CD1c-positive myeloid dendritic cell (primary cell): ENCODE measurements at regions not wholly inside any gene's neighbourhood (a gene's known extent, or its start where the extent isn't known, plus 50 kb on each side); places are given as distances from the start of the nearest gene placed in this dataset.

Experiments
- DNase-seq: peaks from one replicate; pipeline ENCODE4 v3.0.0-alpha.2; 2016; ENCODE audit errors: extremely low spot score

DNA sequence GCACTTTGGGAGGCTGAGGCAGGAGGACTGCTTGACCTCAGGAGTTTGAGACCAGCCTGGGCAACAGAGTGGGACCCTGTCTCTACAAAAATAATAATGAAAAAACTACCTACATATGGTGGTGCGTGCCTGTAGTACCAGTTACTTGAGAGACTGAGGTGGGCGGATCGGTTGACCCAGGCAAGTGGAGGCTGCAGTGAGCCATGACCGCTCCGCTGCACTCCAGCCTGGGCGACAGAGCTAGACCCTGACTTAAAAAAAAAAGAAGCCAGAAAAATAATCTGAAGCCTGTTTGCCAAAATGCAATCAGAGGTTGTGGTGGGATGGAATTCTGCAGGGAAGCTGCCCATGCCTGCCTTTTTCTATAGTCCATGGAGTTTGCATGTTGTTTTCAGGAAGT is 50.4 kb upstream of the GGTA1 start:
- no peak for DNase-seq

DNA sequence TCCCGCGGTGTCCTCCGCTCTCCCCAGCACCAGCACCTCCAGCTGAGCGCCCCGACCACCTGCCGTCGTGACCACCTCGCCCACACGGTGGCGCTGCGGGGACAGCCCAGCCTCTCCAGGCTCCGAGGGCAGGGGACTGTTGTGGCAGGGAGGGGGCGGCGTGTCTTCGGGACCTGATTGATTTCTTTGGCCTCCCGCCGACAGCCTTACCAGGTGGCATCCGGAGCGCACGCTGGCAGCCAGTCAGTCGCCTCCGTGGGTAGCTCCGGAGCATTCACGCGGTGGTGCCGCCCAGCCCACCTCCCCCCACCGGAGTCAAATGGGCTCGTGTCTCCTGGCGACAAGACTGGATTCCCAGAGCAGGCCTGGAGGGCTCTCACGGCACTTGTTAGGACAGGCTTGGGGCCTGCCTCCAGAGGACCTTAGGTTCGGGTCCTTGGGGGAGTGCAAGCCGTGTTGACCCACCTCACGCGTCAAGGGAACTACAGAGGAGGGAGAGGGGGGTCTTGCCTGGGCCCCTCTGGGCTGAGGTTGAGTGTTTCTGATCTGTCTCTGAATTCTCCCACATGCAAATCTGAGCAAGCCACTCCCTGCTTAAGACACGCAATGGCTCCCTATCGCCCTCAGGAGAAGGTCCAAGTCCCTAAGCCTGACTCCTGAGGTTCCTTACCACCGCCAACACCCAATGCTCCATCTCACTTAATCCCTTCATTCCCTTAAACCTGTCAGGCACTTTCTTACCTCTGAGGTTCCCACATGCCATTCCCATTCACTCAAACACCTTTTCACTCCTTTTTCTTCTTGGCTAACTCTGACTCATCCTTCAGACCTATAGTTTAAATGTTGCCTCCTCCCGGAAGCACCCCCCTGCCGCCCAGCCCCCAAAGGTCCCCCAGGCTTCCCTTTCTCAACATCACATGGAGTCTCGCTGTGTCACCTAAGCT is 51.2 kb upstream of the GGTA1 start:
- DNase-seq = peak; percentile 78

DNA sequence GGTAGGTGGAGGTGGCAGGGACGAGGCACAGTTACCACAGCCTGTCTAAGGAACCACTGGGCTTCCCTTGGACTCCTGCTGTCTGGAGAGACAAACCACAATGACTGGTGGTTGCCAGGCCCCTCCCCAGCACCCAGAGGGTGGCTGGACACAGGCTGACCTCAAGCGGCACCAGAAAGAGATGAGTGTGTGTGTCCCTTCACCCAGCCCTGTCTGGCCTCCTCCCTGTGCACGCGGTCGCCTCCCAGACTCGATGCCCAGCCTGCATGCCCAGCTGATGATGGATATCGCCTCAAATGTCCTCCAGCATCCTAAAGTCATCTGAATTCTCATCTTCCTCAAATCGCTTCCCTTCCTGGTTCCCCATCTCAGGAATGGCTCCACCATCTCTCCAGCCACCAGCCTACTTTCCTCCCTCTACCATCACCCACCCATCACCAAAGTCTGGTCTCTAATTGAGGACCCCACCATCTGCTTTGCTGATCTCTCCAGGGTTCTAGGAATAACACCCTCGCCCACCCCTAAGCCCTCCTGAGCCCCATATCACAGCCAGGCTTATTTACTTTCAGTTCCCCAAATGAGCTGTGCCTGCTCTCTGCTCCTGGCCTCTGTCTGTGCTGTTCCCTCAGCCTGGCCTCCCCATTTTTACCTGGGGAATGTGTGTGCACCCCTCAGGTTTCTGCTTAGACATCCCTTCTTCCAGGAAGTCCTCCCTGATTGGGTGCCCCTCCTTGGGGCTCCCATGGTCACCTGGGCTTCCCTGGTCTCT is 52.5 kb upstream of the GGTA1 start:
- peak; percentile 38 for DNase-seq

DNA sequence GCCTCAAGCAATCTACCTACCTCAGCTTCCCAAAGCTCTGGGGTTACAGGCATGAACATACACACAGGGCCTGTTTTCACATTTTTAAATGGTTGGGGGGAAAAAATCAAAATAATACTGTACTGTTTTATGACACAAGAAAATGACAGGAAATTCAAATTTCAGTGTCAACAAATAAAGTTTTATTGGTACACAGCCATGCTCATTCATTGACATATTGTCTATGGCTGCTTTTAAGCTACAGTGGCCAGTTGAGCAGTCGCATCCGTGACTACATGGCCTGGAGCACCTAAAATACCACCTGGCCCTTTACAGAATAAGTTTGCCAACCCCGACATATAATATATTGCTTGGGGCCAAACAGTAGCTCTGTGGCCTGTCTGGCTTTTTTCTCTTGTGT is 56.4 kb upstream of the GGTA1 start:
- no peak for DNase-seq

DNA sequence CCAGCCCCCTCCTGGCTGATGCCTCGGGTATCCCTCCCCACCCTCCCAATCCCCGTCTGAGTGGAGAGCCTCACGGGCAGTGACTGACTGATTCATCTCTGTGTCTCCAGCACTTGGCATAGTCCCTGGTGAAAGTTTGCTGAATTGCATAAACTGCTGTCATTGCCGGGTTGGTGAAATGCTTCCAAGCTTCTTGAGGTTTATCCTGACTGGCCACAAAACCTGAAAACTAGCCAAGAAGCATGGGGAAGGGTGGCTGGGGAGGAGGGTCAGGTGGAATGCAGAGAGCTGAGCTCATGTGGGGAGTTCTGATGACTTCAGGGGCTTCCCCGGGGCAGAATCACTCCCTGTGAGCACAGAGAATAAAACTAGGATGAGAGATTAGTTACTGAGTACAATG is 56.9 kb upstream of the GGTA1 start:
- DNase-seq = no peak

DNA sequence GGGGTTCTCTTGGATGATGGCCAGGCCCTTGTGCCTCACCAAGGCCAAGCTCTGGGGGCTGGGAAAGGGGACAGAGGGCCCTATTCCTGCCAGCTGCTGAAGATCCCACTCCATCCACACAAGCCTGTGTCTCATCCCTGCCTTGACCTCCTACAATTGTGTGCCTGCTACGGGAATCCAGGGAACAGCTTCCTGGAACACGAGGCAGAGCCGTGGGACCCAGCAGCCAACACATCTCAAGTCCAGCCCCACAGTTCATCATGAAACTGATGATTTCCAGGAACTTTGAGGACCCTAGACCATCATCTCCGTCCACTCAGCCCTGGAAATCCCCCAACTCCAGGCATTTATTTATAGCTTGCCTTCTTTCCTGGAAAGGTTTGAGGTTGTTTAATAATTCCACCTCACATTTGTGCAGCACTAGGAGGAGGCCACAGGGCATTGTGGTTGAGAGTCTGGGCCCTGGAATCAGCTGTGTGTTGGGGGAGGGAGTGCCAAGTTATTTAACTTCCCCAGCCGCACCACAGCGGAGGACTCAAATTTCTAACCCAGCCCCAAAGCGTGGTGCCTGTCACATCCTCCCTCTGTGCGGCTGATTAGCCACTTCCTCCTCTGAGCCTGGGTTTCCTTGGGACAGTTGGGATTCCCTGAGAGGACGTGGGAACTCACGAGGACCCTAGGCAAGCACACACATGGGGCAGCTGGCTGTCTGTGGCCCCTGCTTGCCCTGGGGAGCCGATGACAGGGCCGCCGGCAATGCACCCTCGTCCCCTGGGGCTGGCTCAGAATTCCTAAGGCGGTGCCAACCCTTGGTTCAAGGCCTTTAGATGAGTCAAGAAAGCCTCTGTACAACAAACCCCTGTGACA is 58.2 kb upstream of the GGTA1 start:
- peak; percentile 84 for DNase-seq

DNA sequence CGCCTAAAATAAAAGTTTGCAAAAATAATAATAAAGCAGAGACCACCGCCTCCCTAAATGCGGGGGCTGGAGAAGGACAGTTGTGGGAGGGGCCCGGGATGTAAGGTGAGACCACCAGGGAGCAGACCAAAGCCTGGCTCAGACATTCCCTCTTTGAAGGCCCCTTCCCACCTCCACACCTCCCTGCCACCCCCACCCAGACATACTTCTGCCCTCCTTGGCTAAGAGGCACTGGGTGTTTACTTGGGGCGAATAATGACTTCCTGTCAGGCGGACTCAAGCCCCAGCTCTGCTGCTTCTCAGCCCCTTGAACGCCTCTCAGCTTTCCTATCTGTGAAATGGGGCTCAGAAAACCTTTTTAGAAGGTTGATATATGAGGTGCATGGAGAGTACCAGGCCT is 58.8 kb upstream of the GGTA1 start:
- DNase-seq = no peak

DNA sequence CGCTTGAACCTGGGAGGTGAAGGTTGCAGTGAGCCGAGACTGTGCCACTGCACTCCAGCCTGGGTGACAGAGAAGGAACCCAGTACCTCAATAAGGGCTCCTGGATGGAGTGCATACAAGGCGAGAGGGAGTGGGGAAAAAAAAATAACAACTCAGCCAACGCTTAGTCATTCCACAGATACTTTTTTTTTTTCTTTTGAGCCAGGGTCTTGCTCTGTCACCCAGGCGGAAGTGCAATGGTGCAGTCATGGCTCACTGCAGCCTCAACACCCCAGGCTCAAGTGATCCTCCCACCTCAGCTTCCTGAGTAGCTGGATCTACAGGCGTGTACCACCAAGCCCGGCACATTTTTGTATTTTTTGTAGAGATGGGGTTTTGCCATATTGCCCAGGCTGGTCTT is 59.5 kb upstream of the GGTA1 start:
- peak; percentile 41 for DNase-seq

DNA sequence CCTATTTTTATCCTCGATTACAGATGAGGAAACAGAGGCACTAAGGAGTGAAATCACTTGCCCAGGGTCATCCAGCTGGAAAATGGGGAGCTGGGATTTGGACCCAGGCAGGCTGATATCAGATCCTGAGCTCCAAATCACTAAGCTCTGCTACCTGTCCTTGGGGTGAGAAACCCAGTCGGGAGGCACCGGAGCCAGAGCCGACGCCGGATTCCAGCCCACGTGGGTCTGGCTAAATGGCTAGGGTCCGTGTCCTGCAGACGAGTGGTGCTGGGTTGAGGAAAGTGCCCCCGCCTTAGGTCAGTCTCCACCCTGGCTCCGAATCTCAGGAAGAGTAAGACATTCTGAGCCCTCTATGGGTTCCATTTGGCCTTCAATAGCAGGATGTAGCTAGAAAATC is 61.3 kb upstream of the GGTA1 start:
- no peak for DNase-seq

DNA sequence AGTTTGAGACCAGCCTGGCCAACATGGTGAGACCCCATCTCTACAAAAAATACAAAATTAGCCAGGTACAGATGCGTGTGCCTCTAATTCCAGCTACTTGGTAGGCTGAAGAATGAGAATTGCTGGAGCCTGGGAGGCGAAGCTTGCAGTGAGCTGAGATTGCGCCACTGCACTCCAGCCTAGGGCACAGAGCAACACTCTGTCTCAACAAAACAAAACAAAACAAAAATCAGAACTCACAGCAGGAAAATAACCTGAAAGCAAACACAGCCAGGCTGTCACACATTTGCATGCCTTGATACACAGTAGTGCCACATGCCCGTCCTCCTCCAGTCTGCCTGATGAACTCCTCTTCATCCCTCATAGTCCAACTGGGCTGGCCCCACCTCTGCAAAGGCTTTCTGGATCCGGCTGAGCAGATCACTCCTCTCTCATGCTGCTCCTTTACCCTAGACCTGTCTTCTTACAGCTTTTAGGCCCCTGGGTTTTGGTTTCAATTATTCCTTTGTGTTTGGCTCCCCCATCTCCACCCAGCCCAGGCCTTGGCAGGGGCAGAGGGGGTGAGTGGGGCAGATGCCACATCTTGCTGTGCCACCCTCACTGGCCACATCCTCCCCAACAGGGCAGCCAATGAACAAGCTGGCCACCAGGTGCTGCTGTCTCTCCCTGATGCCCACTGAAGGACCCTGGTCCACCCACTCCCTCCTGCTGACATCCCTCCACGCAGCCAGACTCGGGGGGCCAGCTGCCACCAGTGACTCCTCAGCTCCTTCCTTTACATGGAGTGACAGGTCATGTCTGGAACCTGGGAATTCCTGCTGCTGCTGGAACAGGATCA is 62.0 kb upstream of the GGTA1 start:
- DNase-seq = no peak

DNA sequence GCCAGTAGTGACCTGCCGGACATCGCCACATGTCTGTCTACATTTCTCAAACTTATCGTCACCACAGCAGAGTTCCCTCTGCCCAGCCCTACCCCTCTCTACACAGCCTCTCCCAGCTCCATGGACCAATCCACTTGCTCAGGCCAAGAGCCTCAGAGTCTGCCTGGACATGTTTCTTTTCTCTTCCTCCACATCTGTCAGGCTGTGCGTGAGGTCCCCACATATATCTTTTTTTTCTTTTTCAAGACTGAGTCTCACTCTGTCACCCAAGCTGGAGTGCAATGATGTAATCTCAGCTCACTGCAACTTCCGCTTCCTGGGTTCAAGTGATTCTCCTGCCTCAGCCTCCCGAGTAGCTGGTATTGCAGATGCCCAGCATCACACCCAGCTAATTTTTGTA is 62.7 kb upstream of the GGTA1 start:
- DNase-seq = no peak

DNA sequence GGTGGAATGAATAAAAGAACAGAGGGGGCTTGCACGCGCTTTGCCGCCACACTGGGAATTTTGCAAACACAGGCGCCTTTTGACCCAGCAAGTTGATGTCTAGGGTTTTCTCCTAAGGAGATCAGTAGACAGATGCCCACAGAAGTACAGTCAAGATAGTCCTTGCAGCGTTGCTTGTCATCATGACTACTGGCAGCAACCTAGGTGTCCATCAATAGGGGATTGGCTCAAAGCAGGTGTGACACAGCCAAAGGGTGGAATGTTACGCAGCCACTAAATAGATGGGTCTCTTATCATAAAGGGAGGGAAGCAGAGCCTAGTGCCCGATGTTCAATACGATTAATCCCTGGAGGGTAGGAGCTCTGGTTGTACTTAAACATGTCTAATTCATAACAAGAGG is 63.8 kb upstream of the GGTA1 start:
- no peak for DNase-seq

DNA sequence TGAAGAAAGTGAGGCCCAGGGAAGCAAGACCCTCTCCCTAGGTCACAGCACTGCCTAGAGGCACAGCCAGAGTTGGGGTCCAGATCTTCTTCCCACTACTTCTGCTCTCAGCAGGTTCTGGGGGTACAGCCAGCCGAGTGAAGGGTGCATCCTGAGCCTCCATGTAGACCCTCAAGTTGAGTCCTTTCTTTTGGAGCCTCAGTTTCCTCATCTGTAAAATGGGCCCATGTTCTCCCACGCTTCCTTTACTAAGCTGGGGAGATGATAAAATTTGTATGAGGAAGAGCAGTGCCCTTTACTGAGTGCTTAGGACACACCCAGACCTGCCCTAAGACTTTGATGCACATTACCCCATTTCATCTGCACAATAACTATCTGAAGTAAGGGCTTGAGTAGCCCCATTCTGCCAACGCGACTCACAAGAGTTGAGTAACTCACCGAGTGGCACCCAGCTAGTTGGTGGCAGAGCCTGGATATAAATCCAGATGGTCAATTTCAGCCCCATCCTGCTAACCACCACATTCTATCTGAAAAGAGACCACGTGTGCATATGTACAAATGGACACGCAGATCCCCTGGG is 64.3 kb upstream of the GGTA1 start:
- DNase-seq = no peak

DNA sequence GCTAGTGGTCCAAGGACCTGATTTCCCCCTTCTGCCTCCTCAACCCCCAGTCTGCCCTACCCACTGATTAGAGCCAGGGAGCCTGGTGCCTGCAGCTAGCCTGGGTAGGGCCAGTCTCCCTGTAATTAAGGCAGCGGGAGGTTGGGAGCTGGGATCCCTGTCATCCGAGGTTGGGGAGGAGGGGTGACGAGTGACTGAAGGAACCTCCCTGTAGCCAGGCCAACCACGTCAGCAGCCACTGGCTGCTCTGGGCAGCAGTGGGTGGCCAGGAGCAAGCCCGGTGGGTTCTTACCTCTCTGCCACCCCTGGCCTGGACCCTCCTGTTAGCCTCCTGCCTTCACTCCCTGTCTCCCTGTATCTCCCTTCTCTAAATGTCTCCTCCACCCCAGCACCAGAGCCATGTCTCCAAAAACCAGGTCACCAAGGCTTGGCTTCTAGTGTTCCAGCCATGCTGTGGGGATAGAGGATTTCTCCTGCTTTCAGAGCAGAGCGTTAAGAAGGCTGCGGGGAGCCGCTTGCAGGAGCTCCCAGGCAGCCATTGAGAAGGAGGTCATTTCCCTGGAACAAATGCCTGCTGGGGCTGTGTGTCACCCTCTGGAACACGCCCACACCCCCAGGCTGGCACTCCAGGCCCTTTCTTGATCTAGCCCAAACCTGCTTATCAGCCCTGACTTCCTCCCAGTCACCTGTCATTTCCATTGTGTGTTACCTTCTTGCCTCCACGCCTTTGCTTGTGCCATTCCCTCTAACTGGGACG is 65.0 kb upstream of the GGTA1 start:
- DNase-seq = no peak

DNA sequence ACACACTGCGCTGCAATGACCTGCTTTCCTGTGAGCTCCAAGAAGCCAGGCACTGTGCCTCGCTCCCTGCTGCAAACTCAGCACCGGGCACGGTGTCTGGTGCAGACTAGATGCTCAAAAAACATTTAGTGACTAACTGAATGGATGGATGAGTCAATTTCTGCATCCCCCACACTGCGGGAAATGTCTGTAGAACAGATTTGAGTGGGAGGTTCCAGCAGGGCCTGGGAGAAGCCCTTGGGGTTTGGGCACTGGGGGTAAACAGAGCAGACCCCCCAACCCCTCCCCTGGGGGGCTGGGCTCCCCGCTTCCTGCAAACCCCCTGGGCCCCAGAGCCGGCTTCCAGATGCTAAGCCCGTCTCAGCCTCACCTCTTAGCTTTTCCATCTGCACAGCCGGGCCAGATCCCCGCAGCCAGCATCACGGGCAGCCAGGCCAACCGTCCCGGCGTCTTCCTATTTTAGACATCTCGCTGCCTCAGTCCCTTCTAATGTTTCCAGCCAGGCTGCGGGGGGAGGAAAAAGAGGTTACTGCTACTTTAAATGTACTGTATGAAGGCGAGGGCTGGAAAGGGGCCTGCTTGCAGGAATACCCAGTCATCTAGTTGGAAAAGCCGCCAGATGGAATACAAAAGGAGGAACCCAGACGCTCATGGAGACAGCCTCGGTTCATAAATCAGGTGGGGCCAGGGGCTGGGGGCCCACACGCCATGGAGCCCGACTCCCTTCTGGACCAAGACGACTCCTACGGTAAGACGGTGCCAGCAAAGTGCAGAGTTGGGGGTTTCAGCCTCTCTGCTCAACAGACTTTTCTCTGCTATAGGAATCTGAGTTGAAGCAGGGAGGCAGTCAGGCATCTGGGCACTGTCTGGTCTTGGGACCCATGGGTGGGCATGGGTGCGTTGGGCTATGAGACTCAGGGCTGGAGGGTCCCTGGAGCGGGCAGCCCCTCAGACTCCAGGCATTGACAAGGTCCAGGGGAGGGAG is 67.1 kb upstream of the GGTA1 start:
- DNase-seq = no peak

DNA sequence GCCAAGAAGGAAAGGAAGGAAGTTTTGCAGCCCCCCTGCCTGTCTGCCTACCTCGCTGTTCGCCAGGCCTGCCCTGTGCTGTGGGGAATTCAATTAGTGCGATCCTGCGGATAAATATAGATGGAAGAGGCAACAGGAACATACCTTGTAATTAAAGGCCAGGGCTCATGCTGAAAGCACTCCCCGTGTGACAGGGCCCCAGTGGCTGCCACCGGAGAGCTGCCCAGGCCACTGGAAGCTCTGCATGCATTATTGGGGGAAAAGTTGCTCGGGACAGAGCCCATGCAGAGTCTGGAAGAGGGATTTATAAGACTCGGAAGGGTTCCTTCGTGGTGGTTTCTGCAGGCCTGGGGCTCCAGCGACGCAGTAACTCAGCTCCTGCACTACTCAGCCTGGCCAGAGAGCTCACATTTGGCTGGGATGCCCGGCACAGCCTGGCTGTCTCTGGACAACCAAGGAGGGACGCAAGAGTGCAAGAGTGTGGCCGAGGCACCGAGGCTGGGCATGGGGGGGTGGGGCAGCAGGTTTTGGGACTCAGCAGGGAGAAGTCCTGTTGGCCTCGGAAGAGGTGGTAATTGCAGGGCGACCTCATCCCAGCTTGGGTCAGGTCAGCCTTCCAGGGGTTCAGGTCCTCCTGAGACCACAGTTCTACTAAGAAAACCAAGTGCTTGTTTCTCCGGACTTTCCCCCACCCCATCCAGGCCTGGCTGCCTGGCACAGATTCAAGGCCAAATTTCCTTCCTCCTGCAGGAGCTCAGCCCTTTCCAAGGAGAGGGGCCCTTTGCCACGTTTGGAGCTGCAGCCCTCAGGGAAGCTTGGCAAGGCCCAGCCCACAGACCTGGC is 68.1 kb upstream of the GGTA1 start:
- DNase-seq = no peak

DNA sequence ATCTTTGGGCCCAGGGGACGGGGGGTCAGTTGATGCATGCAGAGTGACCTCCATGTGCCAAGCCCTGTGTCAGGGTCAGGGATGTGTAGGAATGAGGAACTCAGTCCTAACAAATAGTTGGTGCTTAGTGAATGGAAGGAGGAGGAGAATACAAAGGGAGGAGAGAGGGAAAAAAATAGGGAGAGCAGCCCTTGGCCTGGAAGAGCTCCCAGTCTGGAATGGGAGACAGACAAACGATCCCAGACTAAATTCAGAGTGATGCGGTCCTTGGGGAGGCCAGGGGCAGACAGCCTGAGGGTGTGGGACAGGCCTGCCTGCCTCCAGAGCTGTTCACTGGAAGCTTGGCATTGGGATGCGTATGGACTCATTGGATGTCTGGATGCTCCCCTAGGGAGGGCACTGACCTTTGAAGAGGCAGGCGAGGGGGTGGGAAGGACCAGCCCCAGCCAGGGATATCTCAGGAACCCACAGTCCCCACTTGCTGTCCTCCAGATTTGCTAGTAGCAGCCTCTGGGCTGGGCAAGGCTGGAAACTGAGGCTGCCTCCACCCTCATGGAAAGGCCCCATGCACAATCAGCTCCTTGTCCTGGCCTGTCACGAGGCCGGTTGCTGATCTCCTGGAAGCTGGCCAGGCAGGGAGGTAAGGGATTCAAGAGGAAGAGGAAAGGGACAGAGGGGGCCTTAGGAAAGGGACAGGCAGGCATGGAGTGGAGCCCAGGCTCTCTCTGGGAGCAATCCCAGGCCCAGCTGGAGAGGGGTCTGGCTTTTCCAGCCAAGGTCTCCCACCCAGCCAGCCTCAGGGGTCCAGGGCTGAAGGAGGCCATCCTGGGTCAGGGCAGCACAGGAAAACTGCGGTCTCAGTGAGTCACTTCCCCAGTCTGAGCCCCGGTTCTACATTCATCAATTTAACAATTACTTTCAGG is 69.0 kb upstream of the GGTA1 start:
- no peak for DNase-seq
